ENCODE measurements at regions not wholly inside any gene's neighbourhood (a gene's known extent, or its start where the extent isn't known, plus 50 kb on each side); places are given as distances from the start of the nearest gene placed in this dataset.

GRCh38 chr5:52107210-52107905 is 680.4 kb upstream of the ITGA1 start:
- TF ChIP-seq CTCF (IDR thresholded peaks at IDR 0.05; ENCODE audit: poor library complexity, severe bottlenecking) = no peak
- TF ChIP-seq REST (IDR thresholded peaks at IDR 0.05; ENCODE audit: borderline replicate concordance) = no peak
- no peak for TF ChIP-seq RAD21 (conservative IDR thresholded peaks at IDR 0.05)
- TF ChIP-seq POLR2AphosphoS5 (IDR thresholded peaks at IDR 0.05) = no peak
- no peak for TF ChIP-seq EP300 (conservative IDR thresholded peaks at IDR 0.05; ENCODE audit: poor library complexity, severe bottlenecking)
- TF ChIP-seq TAF1 (IDR thresholded peaks at IDR 0.05; ENCODE audit: low read depth) = no peak
- TF ChIP-seq MXI1 (conservative IDR thresholded peaks at IDR 0.05; ENCODE audit: poor library complexity, severe bottlenecking) = no peak
- TF ChIP-seq EZH2 (IDR thresholded peaks at IDR 0.05; ENCODE audit: borderline replicate concordance, insufficient read depth, low read length, poor library complexity, severe bottlenecking) = no peak
- no peak for TF ChIP-seq SMC3 (conservative IDR thresholded peaks at IDR 0.05; ENCODE audit: poor library complexity)
- Histone ChIP-seq H4K20me1 (ENCODE audit: insufficient read depth) (no peaks in the 10 kb centered on the region), H3K4me2 (ENCODE audit: low read length) (no peak overlapping the region), H3K9ac (ENCODE audit: low read length) (no peak overlapping the region), H3K79me2 (replicated peaks; ENCODE audit: insufficient read depth, low read length) (no peaks in the 10 kb centered on the region), H3K36me3 (ENCODE audit: insufficient read depth, low read length) (no peaks in the 10 kb centered on the region), H3K4me3 (ENCODE audit: low read length) (no peak overlapping the region), H3K27ac (ENCODE audit: low read length) (no peak overlapping the region), H3K9me2 (ENCODE audit: insufficient read depth, low read length) (no peaks in the 10 kb centered on the region), H3K9me3 (ENCODE audit: low read length) (no peaks in the 10 kb centered on the region), H3F3A (ENCODE audit: insufficient read depth, low read length, poor library complexity, severe bottlenecking) (no peaks in the 10 kb centered on the region), H3K27me3 (ENCODE audit: insufficient read depth, low read depth, low read length) (no peaks in the 10 kb centered on the region), H2AFZ (ENCODE audit: low read depth, low read length) (no peak overlapping the region)

- no peaks in the 10 kb centered on the region for H3K9me3 ChIP-seq (ENCODE audit: low read length)
- no peak overlapping the region for H2AFZ ChIP-seq (ENCODE audit: low read depth, low read length)
- no peak overlapping the region for H3K27ac ChIP-seq (ENCODE audit: low read length)
- H3K4me2 ChIP-seq (ENCODE audit: low read length) = no peak overlapping the region
- H3F3A ChIP-seq (ENCODE audit: insufficient read depth, low read length, poor library complexity, severe bottlenecking) = no peaks in the 10 kb centered on the region
- no peak overlapping the region for H3K9ac ChIP-seq (ENCODE audit: low read length)
- no peaks in the 10 kb centered on the region for H3K27me3 ChIP-seq (ENCODE audit: insufficient read depth, low read depth, low read length)
- no peaks in the 10 kb centered on the region for H4K20me1 ChIP-seq (ENCODE audit: insufficient read depth)
- no peak overlapping the region for H3K4me3 ChIP-seq (ENCODE audit: low read length)
- TF ChIP-seq SMC3 (conservative IDR thresholded peaks at IDR 0.05; ENCODE audit: poor library complexity) = no peak
- no peak for TF ChIP-seq EP300 (conservative IDR thresholded peaks at IDR 0.05; ENCODE audit: poor library complexity, severe bottlenecking)
- TF ChIP-seq POLR2AphosphoS5 (IDR thresholded peaks at IDR 0.05) = no peak
- TF ChIP-seq MXI1 (conservative IDR thresholded peaks at IDR 0.05; ENCODE audit: poor library complexity, severe bottlenecking) = no peak
- TF ChIP-seq TAF1 (IDR thresholded peaks at IDR 0.05; ENCODE audit: low read depth) = no peak
- no peak for TF ChIP-seq RAD21 (conservative IDR thresholded peaks at IDR 0.05)
- no peak for TF ChIP-seq REST (IDR thresholded peaks at IDR 0.05; ENCODE audit: borderline replicate concordance)
- TF ChIP-seq EZH2 (IDR thresholded peaks at IDR 0.05; ENCODE audit: borderline replicate concordance, insufficient read depth, low read length, poor library complexity, severe bottlenecking) = no peak
- no peaks in the 10 kb centered on the region for H3K9me2 ChIP-seq (ENCODE audit: insufficient read depth, low read length)
- H3K36me3 ChIP-seq (ENCODE audit: insufficient read depth, low read length) = no peaks in the 10 kb centered on the region
- H3K79me2 ChIP-seq (replicated peaks; ENCODE audit: insufficient read depth, low read length) = no peaks in the 10 kb centered on the region
These were observed 667.9 kb upstream of the ITGA1 start for GRCh38 chr5:52119768-52120167.
